Gastroesophageal sphincter (tissue), 3 donors: ENCODE measurements at regions not wholly inside any gene's neighbourhood (a gene's known extent, or its start where the extent isn't known, plus 50 kb on each side); places are given as distances from the start of the nearest gene placed in this dataset.

Source experiments
- CTCF ChIP-seq, 4 experiments: fragments of 200-600 bp in 2 of 4; fragments of 450-650 bp in 2 of 4; sonication (generic) in 1 of 4; IDR thresholded peaks; one replicate each; pipeline ENCODE4 v1.5.1; 2017 to 2019; ENCODE audit warnings: antibody characterized with exemption in 4 of 4, mild to moderate bottlenecking in 2 of 4, moderate library complexity in 2 of 4
- EP300 ChIP-seq: sonication (generic); formaldehyde crosslinking; IDR thresholded peaks from one replicate; pipeline ENCODE4 v1.6.1; 2017; ENCODE audit warnings: antibody characterized with exemption, mild to moderate bottlenecking
- POLR2A ChIP-seq, 2 donors: fragments of 450-650 bp; IDR thresholded peaks; one replicate each; pipeline ENCODE4 v1.6.1; 2017; ENCODE audit warnings: antibody characterized with exemption in 2 of 2, mild to moderate bottlenecking in 2 of 2, moderate library complexity in 1 of 2
- POLR2AphosphoS5 ChIP-seq: sonication (generic); formaldehyde crosslinking; IDR thresholded peaks from one replicate; pipeline ENCODE4 v1.6.1; 2017; ENCODE audit warnings: antibody characterized with exemption

- TF ChIP-seq POLR2A (IDR thresholded peaks at IDR 0.05) (no peak), CTCF (IDR thresholded peaks at IDR 0.05) (no peak), POLR2AphosphoS5 (no peak), EP300 (no peak)
Measured at GRCh38 chr2:217657252-217657651, 345.5 kb downstream of the TNS1 start.
